ENCODE measurements at regions not wholly inside any gene's neighbourhood (a gene's known extent, or its start where the extent isn't known, plus 50 kb on each side); places are given as distances from the start of the nearest gene placed in this dataset.

DNA sequence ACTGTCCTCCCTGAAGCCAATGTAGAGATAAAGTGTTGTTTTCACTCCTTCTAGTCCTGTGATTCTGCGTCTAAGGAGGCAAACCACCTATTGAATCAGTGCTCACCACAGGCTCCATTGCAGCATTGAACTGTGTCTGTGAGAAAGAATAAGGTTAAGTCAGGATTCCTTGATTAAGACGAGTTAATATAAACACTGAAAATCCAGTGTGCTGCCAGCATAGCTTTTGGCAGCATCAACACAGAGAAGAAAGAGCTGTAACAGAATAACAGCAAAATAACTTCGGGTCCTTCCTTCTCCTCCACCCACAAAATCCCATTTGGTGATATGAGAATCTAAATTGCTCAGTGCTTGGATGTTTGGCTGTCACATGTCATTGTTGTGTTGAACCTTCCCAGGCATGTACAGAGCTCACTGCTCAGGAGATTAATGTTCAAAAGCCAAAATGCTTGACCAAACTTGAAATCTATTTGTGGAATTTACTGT, 185.2 kb upstream of the DDI1 start:
- no peak for DNase-seq (ENCODE audit: insufficient read length, low spot score)
- FAIRE-seq: no peak
- TF ChIP-seq POLR2A (IDR thresholded peaks at IDR 0.05; ENCODE audit: low read depth, low read length): no peak
